ENCODE measurements at regions not wholly inside any gene's neighbourhood (a gene's known extent, or its start where the extent isn't known, plus 50 kb on each side); places are given as distances from the start of the nearest gene placed in this dataset.

DNA sequence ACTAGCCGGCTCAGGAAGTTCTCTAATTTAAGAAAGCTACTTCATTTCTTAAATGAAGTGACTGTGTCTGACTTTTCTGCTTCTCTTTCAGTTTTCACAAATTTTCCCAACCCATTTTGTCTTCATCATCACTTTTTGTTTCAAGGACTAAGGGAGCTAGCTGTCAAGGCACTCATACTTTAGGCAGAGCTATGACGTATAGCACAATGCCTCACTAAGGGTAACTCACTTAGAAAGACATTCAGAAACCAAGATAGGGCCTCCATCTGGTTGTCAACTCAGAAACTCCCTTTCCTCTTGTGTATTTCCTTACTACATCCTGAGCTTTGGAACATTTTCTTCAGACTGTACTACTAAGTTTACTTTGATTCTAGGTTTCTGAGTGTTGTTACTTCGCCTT lies 397.9 kb downstream of the TOX3 start:
- H3K27ac ChIP-seq (ENCODE audit: low read length) = no peak overlapping the region
- WGBS (ENCODE audit: insufficient coverage) = 74% methylated on average over 2 of the region's 3 CpGs
- no peak overlapping the region for H3K4me3 Mint-ChIP-seq
- H3K4me3 ChIP-seq (ENCODE audit: low read length) = no peak overlapping the region
- intact Hi-C loops (cut with micrococcal nuclease) = no loop called here
- H3K9me3 ChIP-seq (ENCODE audit: control insufficient read depth, insufficient read depth, low read length) = no peaks in the 10 kb centered on the region
- TF ChIP-seq, protein P1, sequence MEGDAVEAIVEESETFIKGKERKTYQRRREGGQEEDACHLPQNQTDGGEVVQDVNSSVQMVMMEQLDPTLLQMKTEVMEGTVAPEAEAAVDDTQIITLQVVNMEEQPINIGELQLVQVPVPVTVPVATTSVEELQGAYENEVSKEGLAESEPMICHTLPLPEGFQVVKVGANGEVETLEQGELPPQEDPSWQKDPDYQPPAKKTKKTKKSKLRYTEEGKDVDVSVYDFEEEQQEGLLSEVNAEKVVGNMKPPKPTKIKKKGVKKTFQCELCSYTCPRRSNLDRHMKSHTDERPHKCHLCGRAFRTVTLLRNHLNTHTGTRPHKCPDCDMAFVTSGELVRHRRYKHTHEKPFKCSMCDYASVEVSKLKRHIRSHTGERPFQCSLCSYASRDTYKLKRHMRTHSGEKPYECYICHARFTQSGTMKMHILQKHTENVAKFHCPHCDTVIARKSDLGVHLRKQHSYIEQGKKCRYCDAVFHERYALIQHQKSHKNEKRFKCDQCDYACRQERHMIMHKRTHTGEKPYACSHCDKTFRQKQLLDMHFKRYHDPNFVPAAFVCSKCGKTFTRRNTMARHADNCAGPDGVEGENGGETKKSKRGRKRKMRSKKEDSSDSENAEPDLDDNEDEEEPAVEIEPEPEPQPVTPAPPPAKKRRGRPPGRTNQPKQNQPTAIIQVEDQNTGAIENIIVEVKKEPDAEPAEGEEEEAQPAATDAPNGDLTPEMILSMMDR (IDR thresholded peaks at IDR 0.05) = no peak
- H3K4me1 Mint-ChIP-seq = no peaks in the 10 kb centered on the region
- no peaks in the 10 kb centered on the region for H3K27me3 ChIP-seq (ENCODE audit: control insufficient read depth, insufficient read depth, low read length)
- DNase-seq (no peak), ATAC-seq (no peak)
- H3K4me1 ChIP-seq (ENCODE audit: control insufficient read depth, insufficient read depth, low read length) = no peaks in the 10 kb centered on the region
- no peaks in the 10 kb centered on the region for H3K36me3 ChIP-seq (ENCODE audit: control insufficient read depth, insufficient read depth, low read length)
- H3K9me3 Mint-ChIP-seq = peaks cover 0 to 16% of the 10 kb centered on the region in 2 donors
- no peaks in the 10 kb centered on the region for H3K27me3 Mint-ChIP-seq (ENCODE audit: low read depth in 2 of 2)
- no peak overlapping the region for H3K27ac Mint-ChIP-seq
- H3K36me3 Mint-ChIP-seq = peaks cover 5% of the 10 kb centered on the region

DNA sequence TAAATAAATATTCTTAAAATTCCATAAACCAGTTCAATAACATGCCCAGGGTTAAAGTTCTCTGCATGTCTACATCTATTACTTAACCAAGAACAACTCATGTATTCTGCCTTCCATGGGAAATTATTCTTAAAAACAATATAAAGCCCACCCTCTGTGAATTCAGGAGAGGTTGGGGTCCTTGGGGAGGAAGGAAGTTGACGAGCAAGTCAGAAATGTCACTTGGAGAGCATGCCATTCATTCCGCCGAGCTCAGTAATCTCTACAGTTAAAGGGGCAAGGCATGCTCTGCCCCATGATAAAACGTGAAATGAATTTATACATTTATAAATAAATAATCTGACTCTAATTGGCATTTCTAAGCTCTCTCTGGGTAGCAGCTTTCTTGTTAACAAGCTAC lies 405.1 kb downstream of the TOX3 start:
- intact Hi-C loops (cut with micrococcal nuclease) = no loop called here
- DNase-seq = no peak

DNA sequence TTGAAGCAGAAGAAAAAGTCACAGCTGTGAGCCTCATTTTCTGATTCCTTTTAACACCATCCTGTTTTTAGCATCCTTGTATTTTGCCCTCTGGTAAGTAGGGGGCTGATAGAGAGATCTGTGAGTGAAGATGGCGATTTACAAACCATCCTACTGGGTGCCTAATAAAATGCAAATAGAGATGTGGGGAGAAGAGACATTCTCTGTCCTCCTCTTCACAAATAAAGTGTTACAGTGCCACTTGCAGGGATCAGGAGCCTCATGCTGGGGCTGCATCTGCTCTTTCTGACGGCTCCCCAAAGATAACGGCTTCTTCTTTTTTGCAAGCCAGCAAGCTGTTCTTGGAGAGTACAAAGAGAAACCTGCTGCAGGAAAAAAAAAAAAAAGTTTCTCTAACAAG lies 418.6 kb downstream of the TOX3 start:
- H3K4me3 Mint-ChIP-seq = no peak overlapping the region
- TF ChIP-seq, protein P1 (IDR thresholded peaks at IDR 0.05) = no peak
- no peaks in the 10 kb centered on the region for H3K4me1 ChIP-seq (ENCODE audit: control insufficient read depth, insufficient read depth, low read length)
- no peak overlapping the region for H3K27ac ChIP-seq (ENCODE audit: low read length)
- H3K9me3 Mint-ChIP-seq = peaks cover 8 to 11% of the 10 kb centered on the region in 2 donors
- no peaks in the 10 kb centered on the region for H3K36me3 Mint-ChIP-seq
- no peaks in the 10 kb centered on the region for H3K4me1 Mint-ChIP-seq
- H3K27ac Mint-ChIP-seq = no peak overlapping the region
- 35% methylated on average over 2 of the region's 3 CpGs for WGBS (ENCODE audit: insufficient coverage)
- no peaks in the 10 kb centered on the region for H3K9me3 ChIP-seq (ENCODE audit: control insufficient read depth, insufficient read depth, low read length)
- ATAC-seq (no peak), DNase-seq (no peak)
- no peaks in the 10 kb centered on the region for H3K27me3 ChIP-seq (ENCODE audit: control insufficient read depth, insufficient read depth, low read length)
- H3K36me3 ChIP-seq (ENCODE audit: control insufficient read depth, insufficient read depth, low read length) = no peaks in the 10 kb centered on the region
- intact Hi-C loops (cut with micrococcal nuclease) = no loop called here
- no peak overlapping the region for H3K4me3 ChIP-seq (ENCODE audit: low read length)
- no peaks in the 10 kb centered on the region for H3K27me3 Mint-ChIP-seq (ENCODE audit: low read depth in 2 of 2)

More for the DNA sequence above, 405.1 kb downstream of the TOX3 start:
- no peak overlapping the region for H3K27ac ChIP-seq (ENCODE audit: low read length)
- 54% methylated on average over 4 of the region's 4 CpGs for WGBS (ENCODE audit: insufficient coverage)
- Mint-ChIP-seq H3K36me3 (no peaks in the 10 kb centered on the region), H3K4me1 (no peaks in the 10 kb centered on the region), H3K27ac (no peak overlapping the region), H3K9me3 (peaks cover 6 to 7% of the 10 kb centered on the region in 2 donors), H3K4me3 (no peak overlapping the region), H3K27me3 (ENCODE audit: low read depth in 2 of 2) (no peaks in the 10 kb centered on the region)
- no peaks in the 10 kb centered on the region for H3K27me3 ChIP-seq (ENCODE audit: control insufficient read depth, insufficient read depth, low read length)
- no peaks in the 10 kb centered on the region for H3K36me3 ChIP-seq (ENCODE audit: control insufficient read depth, insufficient read depth, low read length)
- no peak overlapping the region for H3K4me3 ChIP-seq (ENCODE audit: low read length)
- ATAC-seq = no peak
- no peaks in the 10 kb centered on the region for H3K4me1 ChIP-seq (ENCODE audit: control insufficient read depth, insufficient read depth, low read length)
- TF ChIP-seq, protein P1 (IDR thresholded peaks at IDR 0.05) = no peak
- H3K9me3 ChIP-seq (ENCODE audit: control insufficient read depth, insufficient read depth, low read length) = no peaks in the 10 kb centered on the region

DNA sequence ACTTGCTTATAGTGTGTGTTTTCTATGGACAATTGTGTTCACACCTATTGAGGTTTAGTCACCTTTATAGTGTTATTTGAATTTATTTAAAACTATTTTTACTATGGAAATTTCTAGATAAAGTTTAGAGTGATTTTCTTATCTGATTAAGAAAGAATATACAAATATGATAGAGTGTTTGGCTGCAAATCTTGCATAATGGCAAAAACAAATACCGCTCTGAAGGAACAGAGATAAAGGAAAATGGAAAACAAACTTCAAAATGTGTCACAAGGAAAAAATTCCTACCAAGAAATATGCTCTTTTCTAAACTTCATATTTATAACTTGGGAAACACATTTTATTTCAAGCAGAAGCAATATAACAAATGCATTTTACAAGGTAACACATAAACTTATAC lies 423.1 kb downstream of the TOX3 start:
- Histone ChIP-seq H3K4me1 (ENCODE audit: control insufficient read depth, insufficient read depth, low read length) (no peaks in the 10 kb centered on the region), H3K9me3 (ENCODE audit: control insufficient read depth, insufficient read depth, low read length) (peaks cover 3% of the 10 kb centered on the region), H3K4me3 (ENCODE audit: low read length) (no peak overlapping the region), H3K36me3 (ENCODE audit: control insufficient read depth, insufficient read depth, low read length) (no peaks in the 10 kb centered on the region), H3K27me3 (ENCODE audit: control insufficient read depth, insufficient read depth, low read length) (no peaks in the 10 kb centered on the region), H3K27ac (ENCODE audit: low read length) (no peak overlapping the region)
- no peak for ATAC-seq
- Mint-ChIP-seq H3K9me3 (peaks cover 14 to 23% of the 10 kb centered on the region in 2 donors), H3K4me3 (no peak overlapping the region), H3K27me3 (ENCODE audit: low read depth in 2 of 2) (no peaks in the 10 kb centered on the region), H3K4me1 (no peaks in the 10 kb centered on the region), H3K36me3 (peaks cover 7% of the 10 kb centered on the region), H3K27ac (no peak overlapping the region)
- no peak for DNase-seq
- intact Hi-C loops (cut with micrococcal nuclease) = no loop called here
- TF ChIP-seq, protein P1 (IDR thresholded peaks at IDR 0.05) = no peak
- no CpG with 5 or more reads among the region's 1 CpG for WGBS (ENCODE audit: insufficient coverage)
